SK-N-SH (cell line): ENCODE measurements at regions not wholly inside any gene's neighbourhood (a gene's known extent, or its start where the extent isn't known, plus 50 kb on each side); places are given as distances from the start of the nearest gene placed in this dataset.

Source experiments
- CHD2 ChIP-seq: fragments of 150-350 bp; IDR thresholded peaks from 2 replicates; pipeline ENCODE4 v1.6.1; 2018; ENCODE audit warnings: low read length; ENCODE audit not compliant: partially characterized antibody
- EP300 ChIP-seq, 2 experiments: IDR thresholded peaks; 2 replicates each; pipeline versions ENCODE4 v1.4.0 to v1.6.1; 2012; ENCODE audit warnings: borderline replicate concordance in 1 of 2, low read depth in 1 of 2, low read length in 1 of 2
- EZH2phosphoT487 ChIP-seq: fragments of 200-600 bp; sonication (generic); IDR thresholded peaks from 2 replicates; pipeline ENCODE4 v1.6.1; 2017; ENCODE audit warnings: low read depth, mixed run types, mild to moderate bottlenecking, antibody characterized with exemption, moderate library complexity, borderline replicate concordance
- FOXM1 ChIP-seq: IDR thresholded peaks from 2 replicates; pipeline ENCODE4 v1.4.0; 2012; ENCODE audit warnings: low read depth, mild to moderate bottlenecking
- GABPA ChIP-seq: IDR thresholded peaks from 2 replicates; pipeline ENCODE4 v1.4.0; 2012; ENCODE audit warnings: low read depth, mild to moderate bottlenecking
- RAD21 ChIP-seq: IDR thresholded peaks from 2 replicates; pipeline ENCODE4 v1.6.1; 2012; ENCODE audit warnings: mild to moderate bottlenecking, low read length
- TCF12 ChIP-seq: IDR thresholded peaks from 2 replicates; pipeline ENCODE4 v1.4.0; 2012
- TF ChIP-seq, protein P1 (sequence below): fragments of 200-600 bp; sonication (generic); IDR thresholded peaks from 2 replicates; pipeline ENCODE4 v1.6.1; 2017; ENCODE audit warnings: antibody characterized with exemption, mild to moderate bottlenecking, moderate library complexity
- TF ChIP-seq, protein P2 (sequence below): IDR thresholded peaks from 2 replicates; pipeline ENCODE4 v1.4.0; 2012; ENCODE audit warnings: low read depth, borderline replicate concordance
- TF ChIP-seq, protein P3 (sequence below): IDR thresholded peaks from 2 replicates; pipeline ENCODE4 v1.6.1; 2012; ENCODE audit warnings: mild to moderate bottlenecking, low read depth, low read length, moderate library complexity

DNA sequence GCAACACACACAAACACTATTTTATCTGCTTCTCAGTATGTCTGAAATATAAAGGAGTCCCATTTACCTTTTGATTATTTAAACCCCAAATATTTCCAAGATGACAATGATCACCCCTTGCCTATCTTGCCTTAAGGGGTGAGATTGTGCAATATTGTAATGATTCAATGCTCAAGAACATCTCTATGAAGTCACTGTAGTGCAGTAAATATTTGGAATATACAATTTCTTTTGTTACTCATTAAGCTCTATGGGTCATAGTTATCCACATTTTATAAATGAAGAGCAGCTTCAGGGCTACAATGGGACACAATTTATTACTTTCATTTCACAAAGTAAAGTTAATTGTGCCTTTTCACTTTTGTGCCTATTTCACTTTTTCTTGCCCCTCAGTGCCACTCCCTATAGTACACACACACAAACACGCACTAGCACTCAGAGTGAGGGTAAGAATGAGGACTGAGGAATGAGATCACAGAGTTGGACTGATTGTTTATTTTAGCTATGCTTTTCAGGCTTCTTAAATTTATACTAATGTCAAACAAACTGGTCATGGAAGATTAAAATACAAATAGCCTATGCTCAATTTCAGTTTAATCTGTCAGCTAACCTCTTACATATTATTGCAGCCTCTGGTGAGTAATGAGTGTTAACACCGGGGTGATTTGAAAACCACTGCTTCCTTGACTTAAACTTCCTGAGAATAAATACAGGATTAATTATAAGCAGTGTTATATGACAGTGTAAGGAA is 521.0 kb upstream of the B3GALT2 start:
- TF ChIP-seq, protein P1, sequence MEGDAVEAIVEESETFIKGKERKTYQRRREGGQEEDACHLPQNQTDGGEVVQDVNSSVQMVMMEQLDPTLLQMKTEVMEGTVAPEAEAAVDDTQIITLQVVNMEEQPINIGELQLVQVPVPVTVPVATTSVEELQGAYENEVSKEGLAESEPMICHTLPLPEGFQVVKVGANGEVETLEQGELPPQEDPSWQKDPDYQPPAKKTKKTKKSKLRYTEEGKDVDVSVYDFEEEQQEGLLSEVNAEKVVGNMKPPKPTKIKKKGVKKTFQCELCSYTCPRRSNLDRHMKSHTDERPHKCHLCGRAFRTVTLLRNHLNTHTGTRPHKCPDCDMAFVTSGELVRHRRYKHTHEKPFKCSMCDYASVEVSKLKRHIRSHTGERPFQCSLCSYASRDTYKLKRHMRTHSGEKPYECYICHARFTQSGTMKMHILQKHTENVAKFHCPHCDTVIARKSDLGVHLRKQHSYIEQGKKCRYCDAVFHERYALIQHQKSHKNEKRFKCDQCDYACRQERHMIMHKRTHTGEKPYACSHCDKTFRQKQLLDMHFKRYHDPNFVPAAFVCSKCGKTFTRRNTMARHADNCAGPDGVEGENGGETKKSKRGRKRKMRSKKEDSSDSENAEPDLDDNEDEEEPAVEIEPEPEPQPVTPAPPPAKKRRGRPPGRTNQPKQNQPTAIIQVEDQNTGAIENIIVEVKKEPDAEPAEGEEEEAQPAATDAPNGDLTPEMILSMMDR: no peak
- TF ChIP-seq, protein P2, sequence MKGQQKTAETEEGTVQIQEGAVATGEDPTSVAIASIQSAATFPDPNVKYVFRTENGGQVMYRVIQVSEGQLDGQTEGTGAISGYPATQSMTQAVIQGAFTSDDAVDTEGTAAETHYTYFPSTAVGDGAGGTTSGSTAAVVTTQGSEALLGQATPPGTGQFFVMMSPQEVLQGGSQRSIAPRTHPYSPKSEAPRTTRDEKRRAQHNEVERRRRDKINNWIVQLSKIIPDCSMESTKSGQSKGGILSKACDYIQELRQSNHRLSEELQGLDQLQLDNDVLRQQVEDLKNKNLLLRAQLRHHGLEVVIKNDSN: no peak
- TF ChIP-seq EZH2phosphoT487: no peak
- TF ChIP-seq CHD2: no peak
- TF ChIP-seq FOXM1: no peak
- no peak for TF ChIP-seq RAD21
- TF ChIP-seq GABPA: no peak
- no peak for TF ChIP-seq TCF12
- TF ChIP-seq EP300 (IDR thresholded peaks at IDR 0.05; ENCODE audit: borderline replicate concordance in 1 of 2, low read depth in 1 of 2, low read length in 1 of 2): no peak
- TF ChIP-seq, protein P3, sequence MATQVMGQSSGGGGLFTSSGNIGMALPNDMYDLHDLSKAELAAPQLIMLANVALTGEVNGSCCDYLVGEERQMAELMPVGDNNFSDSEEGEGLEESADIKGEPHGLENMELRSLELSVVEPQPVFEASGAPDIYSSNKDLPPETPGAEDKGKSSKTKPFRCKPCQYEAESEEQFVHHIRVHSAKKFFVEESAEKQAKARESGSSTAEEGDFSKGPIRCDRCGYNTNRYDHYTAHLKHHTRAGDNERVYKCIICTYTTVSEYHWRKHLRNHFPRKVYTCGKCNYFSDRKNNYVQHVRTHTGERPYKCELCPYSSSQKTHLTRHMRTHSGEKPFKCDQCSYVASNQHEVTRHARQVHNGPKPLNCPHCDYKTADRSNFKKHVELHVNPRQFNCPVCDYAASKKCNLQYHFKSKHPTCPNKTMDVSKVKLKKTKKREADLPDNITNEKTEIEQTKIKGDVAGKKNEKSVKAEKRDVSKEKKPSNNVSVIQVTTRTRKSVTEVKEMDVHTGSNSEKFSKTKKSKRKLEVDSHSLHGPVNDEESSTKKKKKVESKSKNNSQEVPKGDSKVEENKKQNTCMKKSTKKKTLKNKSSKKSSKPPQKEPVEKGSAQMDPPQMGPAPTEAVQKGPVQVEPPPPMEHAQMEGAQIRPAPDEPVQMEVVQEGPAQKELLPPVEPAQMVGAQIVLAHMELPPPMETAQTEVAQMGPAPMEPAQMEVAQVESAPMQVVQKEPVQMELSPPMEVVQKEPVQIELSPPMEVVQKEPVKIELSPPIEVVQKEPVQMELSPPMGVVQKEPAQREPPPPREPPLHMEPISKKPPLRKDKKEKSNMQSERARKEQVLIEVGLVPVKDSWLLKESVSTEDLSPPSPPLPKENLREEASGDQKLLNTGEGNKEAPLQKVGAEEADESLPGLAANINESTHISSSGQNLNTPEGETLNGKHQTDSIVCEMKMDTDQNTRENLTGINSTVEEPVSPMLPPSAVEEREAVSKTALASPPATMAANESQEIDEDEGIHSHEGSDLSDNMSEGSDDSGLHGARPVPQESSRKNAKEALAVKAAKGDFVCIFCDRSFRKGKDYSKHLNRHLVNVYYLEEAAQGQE: no peak
